ENCODE measurements at regions not wholly inside any gene's neighbourhood (a gene's known extent, or its start where the extent isn't known, plus 50 kb on each side); places are given as distances from the start of the nearest gene placed in this dataset.

GRCh38 chr5:9715891-9716335, 85.8 kb upstream of the TAS2R1 start (continued):
- TF ChIP-seq ZNF33A (CRISPR knock-in tag; IDR thresholded peaks at IDR 0.05; ENCODE audit: borderline replicate concordance), result no peak

GRCh38 chr5:9713959-9714586, 83.9 kb upstream of the TAS2R1 start:
- no TSS peak for BruUV-seq (replicated peaks)
- no peak for FAIRE-seq
- 2% methylated on average over 4 of the region's 4 CpGs for WGBS (ENCODE audit: low lambda C conversion rate)
- POLR2A ChIA-PET, result no interaction called here
- CTCF ChIA-PET (ENCODE audit: low intra/inter-chr PET ratio, low total read pairs), result no interaction called here
- no peak overlapping the region for H3K4me2 ChIP-seq (ENCODE audit: low read depth, low read length)
- TF ChIP-seq ZNF7 (CRISPR knock-in tag; IDR thresholded peaks at IDR 0.05) (no peak), ZNF883 (CRISPR knock-in tag; IDR thresholded peaks at IDR 0.05; ENCODE audit: not compliant biosample characterization) (no peak), HOXA9 (CRISPR knock-in tag; IDR thresholded peaks at IDR 0.05; ENCODE audit: borderline replicate concordance) (no peak), ZNF20 (CRISPR knock-in tag; IDR thresholded peaks at IDR 0.05) (no peak), KDM3A (CRISPR knock-in tag; IDR thresholded peaks at IDR 0.05; ENCODE audit: low read depth) (no peak), CREM (IDR thresholded peaks at IDR 0.05) (no peak), CREM (CRISPR knock-in tag; IDR thresholded peaks at IDR 0.05) (no peak), FOXK1 (CRISPR knock-in tag; IDR thresholded peaks at IDR 0.05; ENCODE audit: borderline replicate concordance, low read depth) (no peak), MTA3 (CRISPR knock-in tag; IDR thresholded peaks at IDR 0.05) (no peak)
- no peaks in the 10 kb centered on the region for H3K79me2 ChIP-seq (ENCODE audit: insufficient read depth, low read length)
- DNase-seq (ENCODE audit: low spot score), result no peak
- no peak overlapping the region for H3K4me3 ChIP-seq (replicated peaks in 1 of 3; ENCODE audit: insufficient read depth in 1 of 3, low read depth in 2 of 3, low read length in 3 of 3)
- no peaks in the 10 kb centered on the region for H3K36me3 ChIP-seq (replicated peaks in 1 of 2; ENCODE audit: control insufficient read depth in 1 of 2, insufficient read depth in 2 of 2, low read length in 2 of 2)
- H3K9ac ChIP-seq (ENCODE audit: insufficient read depth, low read depth, low read length), result no peak overlapping the region
- H3K9me3 ChIP-seq (ENCODE audit: low read length), result no peaks in the 10 kb centered on the region
- in situ Hi-C loops (cut with HindIII; ENCODE audit: extremely low pct_ligation_motif_present, low pct_unique_long_range_greater_than_20kb) (no loop called here), intact Hi-C loops (cut with micrococcal nuclease; ENCODE audit: unreplicated experiment) (no loop called here)
- no peak overlapping the region for H2AFZ ChIP-seq (ENCODE audit: low read length)
- no peaks in the 10 kb centered on the region for H4K20me1 ChIP-seq (ENCODE audit: insufficient read depth, low read length)
- no peak for ATAC-seq
- H3K27me3 ChIP-seq (ENCODE audit: control insufficient read depth in 1 of 2, insufficient read depth in 2 of 2, low read length in 2 of 2), result no peaks in the 10 kb centered on the region; a peak in 1 of 5 replicates
- H3K4me1 ChIP-seq (ENCODE audit: insufficient read depth, low read length), result no peaks in the 10 kb centered on the region
- no peak overlapping the region for H3K27ac ChIP-seq (ENCODE audit: extremely low read length, insufficient read depth, low read length)
